GM12873 (cell line): ENCODE measurements at regions not wholly inside any gene's neighbourhood (a gene's known extent, or its start where the extent isn't known, plus 50 kb on each side); places are given as distances from the start of the nearest gene placed in this dataset.

Experiments used
- CTCF ChIP-seq: IDR thresholded peaks from 2 replicates; pipeline ENCODE4 v1.5.1; 2012; ENCODE audit warnings: low read depth, mild to moderate bottlenecking, moderate library complexity, low read length, control low read depth; ENCODE audit not compliant: insufficient read depth; ENCODE audit errors: missing control alignments

DNA sequence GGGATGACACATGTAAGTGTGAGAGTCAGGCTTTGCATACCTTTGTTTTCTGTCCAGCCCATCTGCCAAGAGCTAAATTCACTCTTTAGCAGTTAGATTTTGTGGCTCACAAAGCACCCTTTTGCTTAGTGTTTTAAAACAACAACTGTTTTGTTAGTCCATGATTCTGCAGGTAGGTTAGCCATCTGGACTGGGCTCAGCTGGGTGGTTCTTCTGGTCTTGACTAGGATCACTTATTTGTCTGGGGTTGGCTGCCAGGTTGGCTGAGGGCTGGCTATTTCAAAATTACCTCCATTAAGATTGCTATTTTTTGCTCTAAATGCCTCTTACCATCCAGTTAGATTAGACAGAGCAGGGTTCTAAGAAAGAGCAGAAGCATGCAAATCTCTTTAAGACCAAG, 489.3 kb downstream of the BTBD3 start:
- no peak for TF ChIP-seq CTCF

DNA sequence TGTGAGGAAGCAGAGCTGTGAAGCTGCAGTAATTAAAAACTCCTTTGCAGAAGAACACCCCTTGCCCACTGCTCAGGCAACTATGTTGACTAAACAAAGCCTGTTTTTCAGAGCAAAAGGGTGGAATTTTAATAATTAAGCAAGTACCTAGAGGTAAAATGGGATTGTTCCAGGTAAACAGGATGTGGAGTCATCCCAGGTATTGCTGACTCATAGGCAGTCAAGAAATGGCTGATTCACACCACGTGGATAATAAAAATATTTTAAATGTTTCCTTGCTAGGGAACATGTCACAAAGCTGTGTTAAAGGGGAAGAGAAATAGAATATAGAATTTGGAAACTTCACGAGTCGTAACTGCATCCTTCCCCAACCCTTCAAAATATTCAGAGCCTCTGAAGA, 491.8 kb downstream of the BTBD3 start:
- TF ChIP-seq CTCF = no peak

DNA sequence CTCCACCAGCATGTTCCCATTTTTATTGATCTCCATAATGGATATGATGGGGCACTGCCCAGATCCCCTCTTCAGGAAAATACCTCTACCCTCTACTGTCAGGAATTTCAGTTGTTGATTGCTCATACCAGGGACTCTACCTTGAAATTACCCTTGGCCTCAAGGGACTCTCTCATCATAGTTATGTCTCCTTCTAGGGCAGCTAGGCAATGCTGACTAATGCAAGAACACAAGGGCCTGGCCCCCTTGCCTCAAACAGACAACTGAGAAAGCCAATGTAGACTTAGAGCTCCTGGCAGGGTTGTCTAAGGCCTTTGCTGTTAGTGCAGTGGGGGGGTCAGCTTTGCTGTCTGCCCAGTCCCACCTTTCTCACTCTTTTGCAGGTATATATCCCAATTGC, 493.1 kb downstream of the BTBD3 start:
- no peak for TF ChIP-seq CTCF

DNA sequence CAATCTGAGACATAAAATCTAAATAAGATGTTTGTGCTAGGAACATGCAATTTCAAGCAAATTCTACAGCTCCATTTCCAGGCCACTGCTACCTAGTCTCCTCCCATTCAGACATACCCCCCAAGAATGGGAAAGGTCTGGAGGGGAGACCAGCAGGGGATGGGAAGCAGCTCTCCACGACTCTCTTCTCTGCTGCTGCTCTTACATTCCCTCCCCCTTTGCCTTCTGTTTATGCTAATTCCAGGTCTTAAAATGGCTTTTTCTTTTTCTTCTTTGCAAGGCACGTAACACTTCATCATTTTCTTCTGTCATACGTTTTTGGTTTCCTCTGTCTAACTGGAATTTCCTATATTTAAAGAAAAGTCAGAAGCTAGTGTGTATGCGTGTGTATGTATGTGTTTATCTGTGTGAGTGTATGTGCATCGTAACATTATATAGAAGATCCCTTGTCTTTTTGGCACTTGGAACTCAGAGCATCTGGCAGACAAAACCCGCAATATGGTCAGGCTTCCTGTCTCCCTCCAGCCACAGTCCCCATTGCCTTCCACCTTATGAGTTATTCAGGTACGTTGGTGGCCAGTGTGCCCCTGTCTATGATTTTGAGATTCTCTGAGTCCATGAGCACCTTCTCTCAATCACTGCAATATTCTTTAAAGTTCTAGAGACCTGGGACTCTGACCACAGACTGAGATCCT, 493.7 kb downstream of the BTBD3 start:
- no peak for TF ChIP-seq CTCF

DNA sequence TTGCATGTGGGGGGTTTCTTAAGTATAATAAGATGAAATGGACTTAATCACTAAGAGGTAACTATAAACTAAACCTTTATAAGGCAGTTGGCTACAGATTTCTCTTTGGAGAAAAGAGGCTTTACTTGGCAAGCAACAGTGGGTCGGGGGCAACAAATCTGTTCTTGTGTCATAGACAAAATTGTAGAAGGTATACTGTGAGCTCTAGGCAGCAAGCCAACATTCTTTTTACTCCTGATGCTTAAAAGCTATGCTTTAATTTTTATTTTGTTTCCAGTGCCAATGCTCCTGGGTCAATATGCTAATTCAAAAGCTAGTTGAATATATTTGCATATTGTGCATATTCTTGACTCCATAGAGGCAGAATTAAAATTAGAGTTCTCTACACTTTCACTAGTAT, 495.4 kb downstream of the BTBD3 start:
- no peak for TF ChIP-seq CTCF

GRCh38 chr20:12414446-12415274, 497.0 kb downstream of the BTBD3 start:
- no peak for TF ChIP-seq CTCF

- no peak for TF ChIP-seq CTCF
Measured at GRCh38 chr20:12416281-12416680, 498.6 kb downstream of the BTBD3 start.
